Panc1 (cell line): ENCODE measurements at regions not wholly inside any gene's neighbourhood (a gene's known extent, or its start where the extent isn't known, plus 50 kb on each side); places are given as distances from the start of the nearest gene placed in this dataset.

Experiments used
- ATAC-seq: fragments of 200-7000 bp; cut with Tn5 transposase; 2 replicates; pipeline ENCODE4 v1.9.1; 2020; ENCODE audit warnings: mild to moderate bottlenecking, moderate library complexity
- BruUV-seq: library from RNA; stranded (reverse); fragments of 400-500 nt; replicated peaks from 2 replicates; lab custom pipeline; 2021; lab: Mats Ljungman, UMichigan
- CTCF ChIA-PET: fragments of 300-600 bp; sonication (Branson Sonifier 250); formaldehyde crosslinking; loops from one replicate; lab custom pipeline; 2022; ENCODE audit warnings: antibody characterized with exemption; lab: Charles Lee
- POLR2A ChIA-PET: fragments of 300-600 bp; sonication (Branson Sonifier 250); formaldehyde crosslinking; loops from one replicate; lab custom pipeline; 2022; ENCODE audit warnings: antibody characterized with exemption; lab: Charles Lee
- DNase-seq: peaks from one replicate; pipeline ENCODE4 v3.0.0-alpha.2; 2010; ENCODE audit warnings: low read depth, low spot score
- H3K27ac ChIP-seq: 2 replicates; pipeline ENCODE4 v1.5.1; 2011; ENCODE audit warnings: mild to moderate bottlenecking, low read length, inconsistent platforms
- H3K27me3 ChIP-seq: fragments of 200-500 bp; sonication (Bioruptor generic); 2 replicates; pipeline ENCODE4 v1.6.0; 2014; ENCODE audit warnings: low read length, inconsistent platforms; ENCODE audit not compliant: control insufficient read depth, insufficient read depth
- H3K36me3 ChIP-seq: fragments of 200-500 bp; sonication (Bioruptor generic); 2 replicates; pipeline ENCODE4 v1.5.1; 2014; ENCODE audit warnings: inconsistent platforms, mild to moderate bottlenecking, low read length, moderate library complexity; ENCODE audit not compliant: control insufficient read depth, insufficient read depth
- H3K4me1 ChIP-seq: 2 replicates; pipeline ENCODE4 v1.5.1; 2011; ENCODE audit warnings: inconsistent platforms, mild to moderate bottlenecking, low read length, moderate library complexity; ENCODE audit not compliant: control insufficient read depth, insufficient read depth
- H3K4me3 ChIP-seq, 2 experiments: 2 replicates each; pipeline ENCODE4 v1.5.1; 2011 to 2012; ENCODE audit warnings: low read depth in 2 of 2, low read length in 2 of 2, mild to moderate bottlenecking in 2 of 2, inconsistent platforms in 1 of 2, moderate library complexity in 1 of 2
- H3K9me3 ChIP-seq: fragments of 200-500 bp; sonication (Bioruptor generic); 2 replicates; pipeline ENCODE4 v1.5.1; 2014; ENCODE audit warnings: low read depth, mild to moderate bottlenecking, inconsistent platforms, low read length, moderate library complexity; ENCODE audit not compliant: control insufficient read depth, insufficient read depth
- CTCF ChIP-seq: fragments of 450-650 bp; IDR thresholded peaks from 2 replicates; pipeline ENCODE4 v1.5.1; 2017; ENCODE audit warnings: mild to moderate bottlenecking
- POLR2AphosphoS5 ChIP-seq: IDR thresholded peaks from 2 replicates; pipeline ENCODE4 v1.6.1; 2012; ENCODE audit warnings: mild to moderate bottlenecking, low read depth, low read length, moderate library complexity
- REST ChIP-seq, 2 experiments: IDR thresholded peaks; 2 replicates each; pipeline ENCODE4 v1.6.1; 2011 to 2012; ENCODE audit warnings: low read depth in 2 of 2, control low read depth in 1 of 2, low read length in 1 of 2, mild to moderate bottlenecking in 1 of 2, moderate library complexity in 1 of 2; ENCODE audit not compliant: insufficient read depth in 1 of 2
- SIN3A ChIP-seq: IDR thresholded peaks from 2 replicates; pipeline ENCODE4 v1.6.1; 2012; ENCODE audit warnings: low read depth, mild to moderate bottlenecking, low read length, moderate library complexity, borderline replicate concordance; ENCODE audit not compliant: insufficient read depth
- TCF7L2 ChIP-seq: IDR thresholded peaks from 2 replicates; pipeline ENCODE4 v1.6.1; 2011; ENCODE audit warnings: mild to moderate bottlenecking, low read depth, low read length, inconsistent platforms
- in situ Hi-C: cut with HindIII; loops from 2 replicates; pipeline ENCODE4 v1.10.0; 2016; ENCODE audit warnings: low sequenced_read_pairs, low pct_unique_long_range_greater_than_20kb
- intact Hi-C: fragments of 100-400 bp; cut with micrococcal nuclease; formaldehyde crosslinking; loops from one replicate; pipeline ENCODE4 v1.10.0; 2022; ENCODE audit not compliant: unreplicated experiment

GRCh38 chr7:88485821-88486220 lies 179.1 kb upstream of the STEAP4 start:
- Histone ChIP-seq H3K27ac (no peak overlapping the region), H3K4me3 (no peak overlapping the region), H3K4me1 (no peaks in the 10 kb centered on the region), H3K36me3 (no peaks in the 10 kb centered on the region), H3K27me3 (no peaks in the 10 kb centered on the region), H3K9me3 (no peaks in the 10 kb centered on the region)
- intact Hi-C loops = no loop called here
- no peak for ATAC-seq
- CTCF ChIA-PET = no interaction called here
- POLR2A ChIA-PET = interaction anchor here (0.6 kb wide), 1 partner anchor 12 kb away, joined by 4 read pairs; no protein-coding TSS in a partner anchor
- no TSS peak for BruUV-seq
- DNase-seq = no peak
- no peak for TF ChIP-seq SIN3A
- in situ Hi-C loops = no loop called here

GRCh38 chr7:88484551-88484950 lies 177.9 kb upstream of the STEAP4 start:
- ATAC-seq = no peak
- CTCF ChIA-PET = no interaction called here
- Histone ChIP-seq H3K27ac (no peak overlapping the region), H3K36me3 (no peaks in the 10 kb centered on the region), H3K4me1 (no peaks in the 10 kb centered on the region), H3K27me3 (no peaks in the 10 kb centered on the region), H3K9me3 (no peaks in the 10 kb centered on the region), H3K4me3 (no peak overlapping the region)
- intact Hi-C loops (no loop called here), in situ Hi-C loops (no loop called here)
- TF ChIP-seq SIN3A = no peak
- TF ChIP-seq POLR2AphosphoS5 = no peak
- TF ChIP-seq REST (IDR thresholded peaks at IDR 0.05; ENCODE audit: insufficient read depth in 1 of 2, low read depth in 2 of 2, low read length in 1 of 2) = no peak
- no peak for TF ChIP-seq TCF7L2
- BruUV-seq = no TSS peak
- POLR2A ChIA-PET = no interaction called here
- no peak for DNase-seq

GRCh38 chr7:88480896-88481295 lies 174.2 kb upstream of the STEAP4 start:
- no peak for TF ChIP-seq POLR2AphosphoS5
- TF ChIP-seq TCF7L2 = no peak
- no peak for TF ChIP-seq SIN3A
- no peak for TF ChIP-seq REST (IDR thresholded peaks at IDR 0.05; ENCODE audit: insufficient read depth in 1 of 2, low read depth in 2 of 2, low read length in 1 of 2)
- no peak for TF ChIP-seq CTCF
- intact Hi-C loops = no loop called here
- Histone ChIP-seq H3K4me1 (no peaks in the 10 kb centered on the region), H3K4me3 (no peak overlapping the region), H3K9me3 (no peaks in the 10 kb centered on the region), H3K27ac (no peak overlapping the region), H3K27me3 (no peaks in the 10 kb centered on the region), H3K36me3 (no peaks in the 10 kb centered on the region)
- BruUV-seq = no TSS peak
- POLR2A ChIA-PET = no interaction called here
- ATAC-seq (no peak), DNase-seq (no peak)
- CTCF ChIA-PET = no interaction called here
- in situ Hi-C loops = no loop called here
